Sigmoid colon (tissue), 6 donors: ENCODE measurements at regions not wholly inside any gene's neighbourhood (a gene's known extent, or its start where the extent isn't known, plus 50 kb on each side); places are given as distances from the start of the nearest gene placed in this dataset.

Experiments used
- DNase-seq: peaks from one replicate; pipeline ENCODE4 v3.0.0-alpha.2; 2019
- H3K27ac ChIP-seq, 4 donors: fragments of 200-600 bp; sonication (generic); one replicate each; pipeline ENCODE4 v1.5.1; 2016 to 2019; ENCODE audit warnings: mild to moderate bottlenecking in 1 of 4
- H3K27me3 ChIP-seq, 3 donors: fragments of 200-600 bp; sonication (generic); one replicate each; pipeline ENCODE4 v1.5.1; 2019; ENCODE audit warnings: mild to moderate bottlenecking in 1 of 3
- H3K36me3 ChIP-seq, 4 donors: fragments of 200-600 bp; sonication (generic); one replicate each; pipeline ENCODE4 v1.5.1; 2016 to 2019
- H3K4me1 ChIP-seq, 4 donors: fragments of 200-600 bp; sonication (generic); one replicate each; pipeline ENCODE4 v1.5.1; 2017 to 2019
- H3K4me3 ChIP-seq, 4 donors: fragments of 200-600 bp; sonication (generic); one replicate each; pipeline ENCODE4 v1.5.1; 2017 to 2019; ENCODE audit warnings: mild to moderate bottlenecking in 2 of 4, moderate library complexity in 1 of 4
- H3K9me3 ChIP-seq, 4 donors: fragments of 200-600 bp in 3 of 4; sonication (generic) in 3 of 4; one replicate each; pipeline versions ENCODE4 v1.5.1 to v1.6.1; 2013 to 2019
- CTCF ChIP-seq, 4 experiments: fragments of 450-650 bp in 3 of 4; fragments of 200-600 bp in 1 of 4; IDR thresholded peaks; one replicate each; pipeline ENCODE4 v1.5.1; 2016 to 2019; ENCODE audit warnings: antibody characterized with exemption in 4 of 4, mild to moderate bottlenecking in 3 of 4, moderate library complexity in 2 of 4
- EP300 ChIP-seq, 4 donors: sonication (generic); formaldehyde crosslinking; IDR thresholded peaks; one replicate each; pipeline ENCODE4 v1.6.1; 2017; ENCODE audit warnings: antibody characterized with exemption in 4 of 4
- POLR2A ChIP-seq, 2 donors: fragments of 450-650 bp; IDR thresholded peaks; one replicate each; pipeline ENCODE4 v1.6.1; 2016; ENCODE audit warnings: antibody characterized with exemption in 2 of 2, mild to moderate bottlenecking in 2 of 2, moderate library complexity in 2 of 2
- POLR2AphosphoS5 ChIP-seq, 4 donors: sonication (generic); formaldehyde crosslinking; IDR thresholded peaks; one replicate each; pipeline ENCODE4 v1.6.1; 2017; ENCODE audit warnings: antibody characterized with exemption in 4 of 4
- WGBS, 2 donors: extraction: QIAGEN DNeasy Blood & Tissue Kit; methylation state at CpG; one replicate each; pipeline ENCODE4 v1.1.7; 2013; 5-methylcytosine and 5-hydroxymethylcytosine counted together
- intact Hi-C: fragments of 100-400 bp; cut with DNase I; formaldehyde crosslinking; loops from one replicate; pipeline ENCODE4 v1.15.1; 2023
- donor health status: healthy with polysubstance abuse.
- donor health status: healthy.

- H3K27me3 ChIP-seq, result no peaks in the 10 kb centered on the region
- no peaks in the 10 kb centered on the region for H3K36me3 ChIP-seq
- H3K4me1 ChIP-seq, result no peaks in the 10 kb centered on the region
- intact Hi-C loops, result no loop called here
- no peak for TF ChIP-seq POLR2AphosphoS5 (IDR thresholded peaks at IDR 0.05)
- TF ChIP-seq CTCF (IDR thresholded peaks at IDR 0.05), result no peak
- TF ChIP-seq POLR2A (IDR thresholded peaks at IDR 0.05), result no peak
- TF ChIP-seq EP300 (IDR thresholded peaks at IDR 0.05), result no peak
- DNase-seq, result no peak
- no peaks in the 10 kb centered on the region for H3K9me3 ChIP-seq
- H3K27ac ChIP-seq, result no peak overlapping the region
- H3K4me3 ChIP-seq, result no peak overlapping the region
These were observed 62.0 kb downstream of the HFE start for GRCh38 chr6:26149240-26149639.

DNA sequence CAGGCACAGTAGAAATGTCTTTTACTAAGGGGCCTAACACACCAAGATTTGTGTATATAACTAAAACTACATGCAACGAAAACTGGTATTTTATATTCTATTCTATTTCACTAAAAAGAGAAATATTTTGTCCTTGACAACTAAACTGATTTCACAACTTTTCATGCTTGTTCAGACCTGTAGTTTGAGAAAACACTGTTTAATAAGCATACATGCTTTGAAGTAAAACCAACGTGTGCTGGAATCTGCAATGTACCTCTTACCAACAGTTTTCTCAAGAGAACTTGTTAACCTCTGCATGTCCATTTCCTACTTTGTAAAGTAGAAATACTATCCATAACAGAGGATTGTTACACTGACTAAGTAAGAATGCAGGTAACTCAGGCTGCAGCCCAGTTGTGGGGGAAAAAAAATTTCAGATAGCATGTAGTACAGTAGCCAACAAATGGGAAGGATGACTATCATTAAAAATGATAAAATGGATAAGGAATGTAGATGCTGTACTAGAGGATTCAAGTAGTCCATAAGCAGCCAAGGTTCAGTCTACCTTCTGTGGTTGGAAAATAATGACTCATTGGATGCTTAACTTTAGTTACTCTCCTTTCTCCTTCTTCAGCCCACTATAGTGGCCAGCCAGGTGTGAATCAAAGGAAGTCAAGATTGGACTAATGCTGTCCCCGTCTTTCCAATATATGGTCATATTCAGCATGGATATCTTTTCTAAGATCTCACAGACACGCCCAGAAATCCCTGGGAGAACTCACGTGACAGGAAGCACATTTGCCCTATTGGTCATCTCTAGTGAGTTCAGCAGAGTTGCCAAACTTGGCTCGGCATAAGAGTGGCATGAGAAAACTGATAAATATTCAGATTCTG lies 65.2 kb downstream of the HFE start:
- Histone ChIP-seq H3K4me1 (peaks cover 0 to 10% (median 3%) of the 10 kb centered on the region in 4 donors), H3K27ac (no peak overlapping the region), H3K27me3 (no peaks in the 10 kb centered on the region), H3K36me3 (no peaks in the 10 kb centered on the region), H3K9me3 (no peaks in the 10 kb centered on the region), H3K4me3 (no peak overlapping the region)
- WGBS, 2 donors, result 68 to 79% methylated on average over 6 of the region's 6 CpGs
- no peak for TF ChIP-seq POLR2AphosphoS5 (IDR thresholded peaks at IDR 0.05)
- TF ChIP-seq EP300 (IDR thresholded peaks at IDR 0.05), result no peak
- TF ChIP-seq CTCF (IDR thresholded peaks at IDR 0.05), result no peak
- TF ChIP-seq POLR2A (IDR thresholded peaks at IDR 0.05), result no peak
- DNase-seq, result no peak
- intact Hi-C loops, result loop anchor here (10.0 kb wide), 3 partner anchors 48 to 1322 kb away; partner anchors contain the start of gene ZNF184

- H3K4me3 ChIP-seq, result peak overlapping the region; percentile 66 to 86 (median 69)
- WGBS, 2 donors, result 29 to 31% methylated on average over 9 of the region's 9 CpGs
These were observed 68.1 kb downstream of the HFE start for GRCh38 chr6:26155061-26155930.

More at GRCh38 chr6:26155061-26155930, 68.1 kb downstream of the HFE start:
- Histone ChIP-seq H3K4me1 (peaks cover 0 to 22% (median 9%) of the 10 kb centered on the region in 4 donors), H3K27me3 (no peaks in the 10 kb centered on the region), H3K9me3 (no peaks in the 10 kb centered on the region), H3K36me3 (no peaks in the 10 kb centered on the region), H3K27ac (peak overlapping the region; percentile 94 to 100 (median 98))
- DNase-seq, result peak; percentile 74
- TF ChIP-seq EP300 (IDR thresholded peaks at IDR 0.05), result no peak
- TF ChIP-seq POLR2AphosphoS5 (IDR thresholded peaks at IDR 0.05), result peak in 1 of 4 donors; percentile 23
- TF ChIP-seq CTCF (IDR thresholded peaks at IDR 0.05), result no peak
- TF ChIP-seq POLR2A (IDR thresholded peaks at IDR 0.05), result no peak
- intact Hi-C loops, result loop anchor here (1.0 to 10.0 kb wide), 6 partner anchors 29 to 1320 kb away; partner anchors contain the start of gene ZNF184
